Heart left ventricle (tissue), 16 donors: ENCODE measurements at regions not wholly inside any gene's neighbourhood (a gene's known extent, or its start where the extent isn't known, plus 50 kb on each side); places are given as distances from the start of the nearest gene placed in this dataset.
A peak's percentile ranks its signal among the peaks of the same experiment; 100 is the strongest.

Experiments used
- ATAC-seq, 4 donors: fragments of 200-7000 bp; cut with Tn5 transposase; one replicate each; pipeline ENCODE4 v1.9.1; 2020 to 2022; ENCODE audit warnings: moderate library complexity in 4 of 4, mild to moderate bottlenecking in 3 of 4, moderate number of reproducible peaks in 1 of 4
- DNase-seq, 5 donors: peaks; one replicate each; pipeline ENCODE4 v3.0.0-alpha.2; 2020
- H3K27ac ChIP-seq, 12 donors: fragments of 200-600 bp; sonication (generic) in 4 of 12; one replicate each; pipeline versions ENCODE4 v1.5.0 to v1.8.0; 2016 to 2022; ENCODE audit warnings: mild to moderate bottlenecking in 2 of 12
- H3K27me3 ChIP-seq, 9 donors: fragments of 200-600 bp; sonication (generic) in 2 of 9; one replicate each; pipeline versions ENCODE4 v1.5.1 to v1.8.0; 2016 to 2022; ENCODE audit warnings: mild to moderate bottlenecking in 3 of 9
- H3K36me3 ChIP-seq, 9 donors: fragments of 200-600 bp; sonication (generic) in 2 of 9; one replicate each; pipeline versions ENCODE4 v1.5.0 to v1.8.0; 2018 to 2022; ENCODE audit warnings: mild to moderate bottlenecking in 2 of 9
- H3K4me1 ChIP-seq, 12 donors: fragments of 200-600 bp; sonication (generic) in 4 of 12; one replicate each; pipeline versions ENCODE4 v1.5.0 to v1.8.0; 2016 to 2022; ENCODE audit warnings: mild to moderate bottlenecking in 3 of 12
- H3K4me3 ChIP-seq, 12 donors: fragments of 200-600 bp; sonication (generic) in 4 of 12; one replicate each; pipeline versions ENCODE4 v1.5.0 to v1.8.0; 2017 to 2022; ENCODE audit warnings: mild to moderate bottlenecking in 9 of 12, moderate library complexity in 4 of 12
- H3K9me3 ChIP-seq, 12 donors: fragments of 200-600 bp; sonication (generic) in 4 of 12; one replicate each; pipeline versions ENCODE4 v1.5.0 to v1.8.0; 2016 to 2022; ENCODE audit warnings: mild to moderate bottlenecking in 1 of 12
- POLR2A ChIP-seq, 2 donors: fragments of 450-650 bp; IDR thresholded peaks; one replicate each; pipeline ENCODE4 v1.6.1; 2017; ENCODE audit warnings: antibody characterized with exemption in 2 of 2, mild to moderate bottlenecking in 2 of 2, moderate library complexity in 2 of 2
- WGBS, 4 donors: extraction: QIAGEN DNeasy Blood & Tissue Kit in 2 of 4; methylation state at CpG; one replicate each; pipeline versions ENCODE4 v1.1.5 to v1.1.7; 2013 to 2018; 5-methylcytosine and 5-hydroxymethylcytosine counted together
- intact Hi-C, 10 donors: fragments of 100-400 bp; cut with DNase I; formaldehyde crosslinking; loops; one replicate each; pipeline versions ENCODE4 v1.11.1 to v1.14.2; 2022
- TF ChIP-seq, protein P1 (sequence below), 12 donors: fragments of 200-600 bp; sonication (generic) in 4 of 12; IDR thresholded peaks; one replicate each; pipeline versions ENCODE4 v1.5.0 to v1.8.0; 2018 to 2022; ENCODE audit warnings: antibody characterized with exemption in 12 of 12, mild to moderate bottlenecking in 5 of 12
- donor health status: ischemic (EF 13 %, LVEDD 7.1; RV severe dilation, severe dysfunction).
- donor health status: healthy with polysubstance abuse.
- donor health status: DM: no; HTN: yes; CAD: no.
- donor health status: DM: no; HTN: no; CAD: no.
- donor health status: ischemic (EF 25% LVEDD 6.9; RV normal size, moderate dysfunction).
- donor health status: ischemic (EF 25% LVEDD 5.7; RV mildly dilated, moderate dysfunction).
- donor health status: healthy.
- donor health status: DM: yes; HTN: yes; CAD: no.
- donor health status: ischemic (EF 35%, LVEDD 5.7; RV mildly dilated, moderate dysfunction).
- donor health status: nonischemic (EF 11% LVEDD 7.7; RV severe dilation, severe dysfunction).
- donor health status: DM: yes; HTN: yes; CAD: no.
- donor health status: PGD.
- donor health status: ischemic (EF 29% LVEDD 5.4; RV normal size, mild dysfunction).
- donor health status: nonischemic (EF 23%, LVEDD 6.1; RV moderate dilation, normal function).

DNA sequence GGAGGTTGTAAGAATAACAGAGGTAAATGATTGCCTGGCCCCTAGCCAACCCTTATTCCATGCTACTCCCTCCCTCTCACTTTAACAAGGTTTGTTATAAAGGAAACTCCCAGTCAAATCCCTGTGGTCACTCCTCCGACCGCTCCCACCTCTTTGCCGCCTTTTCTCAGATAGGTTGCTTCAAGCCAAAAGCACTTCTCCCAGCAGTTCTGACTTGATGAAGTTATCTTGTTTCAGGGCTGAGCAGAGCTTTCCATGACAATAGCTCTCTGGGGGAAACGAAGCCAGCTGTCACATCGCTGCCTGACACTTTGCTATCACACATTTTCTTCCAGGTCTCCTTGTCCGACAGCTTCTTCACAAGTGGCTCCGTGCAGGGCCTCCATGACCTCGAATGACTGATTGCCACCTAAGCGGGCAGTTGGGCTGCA is 278.6 kb downstream of the HAPSTR1 start:
- Histone ChIP-seq H3K36me3 (no peaks in the 10 kb centered on the region), H3K27me3 (no peaks in the 10 kb centered on the region), H3K4me1 (peaks cover 0 to 39% (median 5%) of the 10 kb centered on the region in 12 donors), H3K27ac (peak overlapping the region in 9 of 12 donors; percentile 53 to 82 (median 64)), H3K9me3 (peaks cover 0 to 8% (median 0%) of the 10 kb centered on the region in 12 donors), H3K4me3 (no peak overlapping the region)
- intact Hi-C loops = loop anchor here in 5 of 10 donors (1.0 to 5.0 kb wide), 7 partner anchors 47 to 122 kb away; no protein-coding TSS in a partner anchor
- 24 to 32% (median 28%) methylated on average over 9 of the region's 9 CpGs for WGBS, 4 donors
- ATAC-seq = peak; percentile 75 to 89 (median 86)
- no peak for TF ChIP-seq POLR2A (IDR thresholded peaks at IDR 0.05)
- TF ChIP-seq, protein P1, sequence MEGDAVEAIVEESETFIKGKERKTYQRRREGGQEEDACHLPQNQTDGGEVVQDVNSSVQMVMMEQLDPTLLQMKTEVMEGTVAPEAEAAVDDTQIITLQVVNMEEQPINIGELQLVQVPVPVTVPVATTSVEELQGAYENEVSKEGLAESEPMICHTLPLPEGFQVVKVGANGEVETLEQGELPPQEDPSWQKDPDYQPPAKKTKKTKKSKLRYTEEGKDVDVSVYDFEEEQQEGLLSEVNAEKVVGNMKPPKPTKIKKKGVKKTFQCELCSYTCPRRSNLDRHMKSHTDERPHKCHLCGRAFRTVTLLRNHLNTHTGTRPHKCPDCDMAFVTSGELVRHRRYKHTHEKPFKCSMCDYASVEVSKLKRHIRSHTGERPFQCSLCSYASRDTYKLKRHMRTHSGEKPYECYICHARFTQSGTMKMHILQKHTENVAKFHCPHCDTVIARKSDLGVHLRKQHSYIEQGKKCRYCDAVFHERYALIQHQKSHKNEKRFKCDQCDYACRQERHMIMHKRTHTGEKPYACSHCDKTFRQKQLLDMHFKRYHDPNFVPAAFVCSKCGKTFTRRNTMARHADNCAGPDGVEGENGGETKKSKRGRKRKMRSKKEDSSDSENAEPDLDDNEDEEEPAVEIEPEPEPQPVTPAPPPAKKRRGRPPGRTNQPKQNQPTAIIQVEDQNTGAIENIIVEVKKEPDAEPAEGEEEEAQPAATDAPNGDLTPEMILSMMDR (IDR thresholded peaks at IDR 0.05) = no peak
- peak in 4 of 5 donors; percentile 61 to 87 (median 72) for DNase-seq

DNA sequence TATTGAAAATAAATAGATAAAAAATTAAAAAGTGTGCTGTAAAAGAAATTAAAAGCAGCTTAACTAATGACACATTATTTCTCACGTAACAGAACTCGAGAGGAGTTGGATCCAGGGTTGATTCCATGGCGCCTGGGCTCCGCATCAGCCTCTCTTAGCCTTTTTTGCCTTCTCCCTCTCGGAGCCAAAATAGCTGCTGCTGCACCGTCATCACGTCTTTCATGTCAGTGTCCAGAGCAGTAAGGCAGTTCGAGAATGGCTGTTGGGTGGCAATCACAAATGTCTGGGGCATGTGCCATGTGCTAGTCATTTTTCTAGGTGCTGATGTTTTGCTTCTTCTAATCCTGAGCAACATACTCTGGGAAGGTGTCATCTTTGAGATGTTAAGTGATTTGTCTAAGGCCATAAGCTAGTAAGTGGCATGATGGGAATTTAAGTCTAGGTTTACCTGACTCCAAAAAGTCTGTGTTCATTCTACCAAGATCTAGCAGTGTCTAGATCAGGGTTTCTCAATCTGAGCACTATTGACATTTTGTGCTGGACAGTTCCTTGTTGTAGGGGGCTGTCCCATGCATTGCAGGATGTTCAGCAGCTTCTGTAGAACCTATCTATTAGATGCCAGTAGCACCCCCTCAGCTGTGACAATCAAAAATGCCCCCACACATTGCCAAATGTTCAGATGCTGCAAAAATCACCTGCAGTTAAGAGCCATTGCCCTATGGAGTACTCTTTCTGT is 280.4 kb downstream of the HAPSTR1 start:
- 81 to 93% (median 88%) methylated on average over 8 of the region's 8 CpGs for WGBS, 4 donors
- ATAC-seq (no peak), DNase-seq (no peak)
- H3K36me3 ChIP-seq = no peaks in the 10 kb centered on the region
- no peak overlapping the region for H3K27ac ChIP-seq
- TF ChIP-seq POLR2A (IDR thresholded peaks at IDR 0.05) = no peak
- TF ChIP-seq, protein P1 (IDR thresholded peaks at IDR 0.05) = no peak
- intact Hi-C loops = loop anchor here in 4 of 10 donors (2.0 to 5.0 kb wide), 6 partner anchors 45 to 120 kb away; no protein-coding TSS in a partner anchor
- H3K4me1 ChIP-seq = peaks cover 0 to 27% (median 0%) of the 10 kb centered on the region in 12 donors
- H3K27me3 ChIP-seq = no peaks in the 10 kb centered on the region
- peaks cover 0 to 8% (median 0%) of the 10 kb centered on the region in 12 donors for H3K9me3 ChIP-seq
- H3K4me3 ChIP-seq = no peak overlapping the region

DNA sequence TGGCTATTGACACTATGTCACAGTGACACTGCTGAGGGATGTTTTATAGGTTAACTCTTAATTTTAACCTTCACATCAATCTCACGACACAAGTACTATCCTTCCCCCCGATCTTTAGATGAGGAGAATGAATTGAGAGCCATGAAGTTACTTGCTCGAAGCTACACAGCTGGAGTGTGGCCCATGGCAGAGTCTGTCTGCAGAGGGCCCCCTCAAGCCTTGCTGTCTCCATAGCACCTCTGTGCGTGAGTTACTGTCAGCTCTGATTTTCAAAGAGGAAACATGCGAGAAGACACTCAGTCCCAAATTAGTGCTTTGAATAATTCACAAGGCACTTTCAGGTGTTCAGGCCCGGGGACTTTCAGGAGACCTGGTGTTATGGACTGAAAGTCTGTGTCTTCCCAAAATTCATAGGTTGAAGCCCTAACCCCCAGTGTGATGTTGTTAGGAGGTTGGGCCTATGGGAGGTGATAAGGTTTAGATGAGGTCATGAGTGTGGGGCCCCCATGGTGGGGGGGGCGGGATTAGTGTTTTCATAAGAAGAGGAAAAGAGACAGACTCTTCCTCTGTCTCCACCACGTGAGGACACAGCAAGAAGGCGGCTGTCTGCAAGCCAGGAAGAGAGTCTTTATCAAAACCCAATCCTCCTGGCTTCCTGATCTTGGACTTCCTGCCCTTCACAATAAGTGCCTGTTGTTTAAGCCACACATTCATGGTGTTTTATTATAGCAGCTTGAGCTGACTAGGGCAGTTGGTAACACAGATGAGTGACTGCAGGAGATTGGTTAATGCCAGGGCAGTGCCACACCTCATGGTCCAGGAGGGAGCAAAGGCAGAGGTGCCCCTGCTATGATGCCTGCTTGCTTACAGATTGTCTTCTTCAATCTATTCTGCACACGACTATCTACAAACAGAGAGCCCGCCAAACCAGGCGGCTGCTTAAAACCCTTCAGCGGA is 281.8 kb downstream of the HAPSTR1 start:
- ATAC-seq = peak in 1 of 4 donors; percentile 44
- H3K4me3 ChIP-seq = no peak overlapping the region
- WGBS, 4 donors = 46 to 49% (median 48%) methylated on average over 13 of the region's 13 CpGs
- H3K9me3 ChIP-seq = peaks cover 0 to 8% (median 0%) of the 10 kb centered on the region in 12 donors
- no peaks in the 10 kb centered on the region for H3K36me3 ChIP-seq
- TF ChIP-seq POLR2A (IDR thresholded peaks at IDR 0.05) = no peak
- TF ChIP-seq, protein P1 (IDR thresholded peaks at IDR 0.05) = peak in 2 of 12 donors; percentile 9 to 23
- peak overlapping the region in 1 of 12 donors; percentile 0 for H3K27ac ChIP-seq
- no peak for DNase-seq
- intact Hi-C loops = loop anchor here in 3 of 10 donors (5.0 kb wide), 3 partner anchors 44 to 119 kb away; no protein-coding TSS in a partner anchor
- no peaks in the 10 kb centered on the region for H3K27me3 ChIP-seq
- peaks cover 0 to 27% (median 0%) of the 10 kb centered on the region in 12 donors for H3K4me1 ChIP-seq
